HepG2 (cell line): ENCODE measurements at regions not wholly inside any gene's neighbourhood (a gene's known extent, or its start where the extent isn't known, plus 50 kb on each side); places are given as distances from the start of the nearest gene placed in this dataset.

Experiments used
- ATAC-seq: fragments of 200-7000 bp; cut with Tn5 transposase; 3 replicates; pipeline ENCODE4 v1.9.1; 2020; ENCODE audit warnings: mild to moderate bottlenecking, moderate library complexity
- BruUV-seq: library from RNA; stranded (reverse); fragments of 400-500 nt; replicated peaks from 2 replicates; lab custom pipeline; 2021; lab: Mats Ljungman, UMichigan
- CTCF ChIA-PET: fragments of 300-600 bp; formaldehyde crosslinking; extraction: SDS; loops from one replicate; lab custom pipeline; 2021; ENCODE audit warnings: low total read pairs, inconsistent platforms, low intra/inter-chr PET ratio; lab: Yijun Ruan, JAX
- POLR2A ChIA-PET: fragments of 350-600 bp; sonication (Branson Sonifier 250); formaldehyde crosslinking; loops from one replicate; lab custom pipeline; 2020; ENCODE audit warnings: antibody characterized with exemption, inconsistent platforms; lab: Yijun Ruan, JAX
- DNase-seq: peaks from one replicate; pipeline ENCODE4 v3.0.0-alpha.2; 2015; ENCODE audit warnings: low spot score
- FAIRE-seq: peaks from 3 replicates; lab custom pipeline; 2011; peaks lifted over from hg19 to GRCh38; lab: Jason Lieb, UNC
- H2AFZ ChIP-seq: one replicate; pipeline ENCODE4 v1.6.1; 2011; ENCODE audit warnings: low read length, inconsistent platforms
- H3K27ac ChIP-seq: fragments of 300-600 bp; 3 replicates; pipeline ENCODE4 v1.8.0; 2011; ENCODE audit warnings: mixed run types, mild to moderate bottlenecking, mixed read lengths, low read length, inconsistent platforms; ENCODE audit not compliant: insufficient read depth; ENCODE audit errors: extremely low read length
- H3K27me3 ChIP-seq, 2 experiments: fragments of 200-600 bp in 1 of 2; 2 replicates in 1 of 2; 3 replicates in 1 of 2; pipeline versions ENCODE4 v1.6.0 to v1.8.0; 2011; ENCODE audit warnings: low read length in 2 of 2, mild to moderate bottlenecking in 2 of 2, moderate library complexity in 2 of 2, inconsistent platforms in 1 of 2; ENCODE audit not compliant: insufficient read depth in 2 of 2, control insufficient read depth in 1 of 2
- H3K36me3 ChIP-seq, 2 experiments: fragments of 200-600 bp in 1 of 2; replicated peaks in 1 of 2; 2 replicates in 1 of 2; 3 replicates in 1 of 2; pipeline versions ENCODE4 v1.5.1 to v1.8.0; 2011; ENCODE audit warnings: low read length in 2 of 2, inconsistent platforms in 1 of 2; ENCODE audit not compliant: insufficient read depth in 2 of 2, control insufficient read depth in 1 of 2
- H3K4me1 ChIP-seq: 2 replicates; pipeline ENCODE4 v1.5.1; 2012; ENCODE audit warnings: low read length, inconsistent platforms; ENCODE audit not compliant: insufficient read depth
- H3K4me2 ChIP-seq: 2 replicates; pipeline ENCODE4 v1.6.0; 2011; ENCODE audit warnings: low read depth, low read length, inconsistent platforms
- H3K4me3 ChIP-seq, 3 experiments: fragments of 200-600 bp in 1 of 3; sonication (generic), shearing (Covaris generic) in 1 of 3; replicated peaks in 1 of 3; 2 replicates each; pipeline ENCODE4 v1.5.1; 2011 to 2016; ENCODE audit warnings: low read length in 3 of 3, inconsistent platforms in 2 of 3, low read depth in 2 of 3, mild to moderate bottlenecking in 2 of 3, control low read depth in 1 of 3, mixed read lengths in 1 of 3; ENCODE audit not compliant: insufficient read depth in 1 of 3
- H3K79me2 ChIP-seq: one replicate; pipeline ENCODE4 v1.6.1; 2011; ENCODE audit warnings: low read length, inconsistent platforms; ENCODE audit not compliant: insufficient read depth
- H3K9ac ChIP-seq: 2 replicates; pipeline ENCODE4 v1.6.0; 2011; ENCODE audit warnings: mild to moderate bottlenecking, low read depth, low read length, inconsistent platforms; ENCODE audit not compliant: insufficient read depth
- H3K9me3 ChIP-seq: 2 replicates; pipeline ENCODE4 v1.5.1; 2012; ENCODE audit warnings: mild to moderate bottlenecking, low read length
- H4K20me1 ChIP-seq: 2 replicates; pipeline ENCODE4 v1.6.0; 2011; ENCODE audit warnings: inconsistent platforms, mild to moderate bottlenecking, low read length, moderate library complexity; ENCODE audit not compliant: insufficient read depth
- EED ChIP-seq: sonication (generic); formaldehyde crosslinking; IDR thresholded peaks from 2 replicates; pipeline ENCODE4 v1.5.0; 2020; ENCODE audit warnings: mild to moderate bottlenecking, missing genetic modification reagents
- ERF ChIP-seq: IDR thresholded peaks from 2 replicates; pipeline ENCODE4 v1.6.1; 2018; ENCODE audit warnings: missing biosample characterization, missing genetic modification reagents
- GATAD2A ChIP-seq: IDR thresholded peaks from 2 replicates; pipeline ENCODE4 v1.6.1; 2016
- MED1 ChIP-seq: sonication (generic); formaldehyde crosslinking; IDR thresholded peaks from 2 replicates; pipeline ENCODE4 v1.4.0; 2020; ENCODE audit warnings: missing genetic modification reagents
- SAP130 ChIP-seq: IDR thresholded peaks from 2 replicates; pipeline ENCODE4 v1.6.1; 2016; ENCODE audit warnings: low read depth
- TGIF2 ChIP-seq: IDR thresholded peaks from 2 replicates; pipeline ENCODE4 v1.6.1; 2016; ENCODE audit warnings: control low read depth, missing compliant biosample characterization
- XBP1 ChIP-seq: sonication (generic); formaldehyde crosslinking; IDR thresholded peaks from 2 replicates; pipeline ENCODE4 v1.5.0; 2020; ENCODE audit warnings: missing genetic modification reagents
- ZNF619 ChIP-seq: sonication (generic); formaldehyde crosslinking; IDR thresholded peaks from 2 replicates; pipeline ENCODE4 v1.4.0; 2020; ENCODE audit warnings: mild to moderate bottlenecking, missing genetic modification reagents
- ZSCAN29 ChIP-seq: sonication (generic); formaldehyde crosslinking; conservative IDR thresholded peaks from 2 replicates; pipeline ENCODE4 v1.4.0; 2020; ENCODE audit warnings: mild to moderate bottlenecking, missing genetic modification reagents
- WGBS: methylation state at CpG from one replicate; pipeline ENCODE4 v1.1.6; 2017; ENCODE audit warnings: low lambda C conversion rate; 5-methylcytosine and 5-hydroxymethylcytosine counted together
- in situ Hi-C: cut with HindIII; loops from 2 replicates; pipeline ENCODE4 v1.10.0; 2017; ENCODE audit warnings: low pct_unique_long_range_greater_than_20kb; ENCODE audit not compliant: extremely low pct_ligation_motif_present
- intact Hi-C: fragments of 100-400 bp; cut with micrococcal nuclease; formaldehyde crosslinking; loops from one replicate; pipeline ENCODE4 v1.10.0; 2022; ENCODE audit not compliant: unreplicated experiment
- TF ChIP-seq, protein P1 (sequence below): IDR thresholded peaks from 2 replicates; pipeline ENCODE4 v1.4.0; 2020; ENCODE audit warnings: mild to moderate bottlenecking, missing genetic modification reagents
- TF ChIP-seq, protein P2 (sequence below): sonication (generic); formaldehyde crosslinking; IDR thresholded peaks from 2 replicates; pipeline ENCODE4 v1.5.1; 2020; ENCODE audit warnings: mild to moderate bottlenecking, missing genetic modification reagents, moderate library complexity
- TF ChIP-seq, protein P3 (sequence below): IDR thresholded peaks from 2 replicates; pipeline ENCODE4 v1.6.1; 2016; ENCODE audit warnings: low read depth, control low read depth
- TF ChIP-seq, protein P4 (sequence below): sonication (generic); formaldehyde crosslinking; IDR thresholded peaks from 2 replicates; pipeline ENCODE4 v1.4.0; 2020; ENCODE audit warnings: missing genetic modification reagents
- TF ChIP-seq, protein P5 (sequence below): IDR thresholded peaks from 2 replicates; pipeline ENCODE4 v1.6.1; 2016
- TF ChIP-seq, protein P6 (sequence below): IDR thresholded peaks from 2 replicates; pipeline ENCODE4 v1.6.1; 2016

DNA sequence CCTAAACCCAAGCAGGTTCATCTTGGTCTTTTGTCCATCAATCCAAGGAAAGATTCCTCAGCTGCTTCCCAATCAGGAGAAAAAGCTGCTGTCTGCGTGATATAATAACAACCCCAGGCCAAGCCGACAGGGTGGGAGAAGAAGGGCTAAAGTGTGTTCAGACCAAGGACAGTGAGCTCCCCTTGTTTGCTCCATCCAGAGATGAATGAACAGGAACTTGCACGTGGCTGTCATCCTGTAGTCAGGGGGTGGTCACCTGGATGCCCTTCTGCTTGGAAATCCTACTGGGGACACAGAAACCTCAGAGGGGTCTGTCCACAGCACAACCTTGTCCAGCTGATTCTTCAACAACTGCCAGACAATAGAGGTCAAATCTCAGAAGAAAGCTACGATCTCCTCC, 414.5 kb downstream of the SOX9 start:
- intact Hi-C loops (no loop called here), in situ Hi-C loops (loop anchor here (10.0 to 25.0 kb wide), 3 partner anchors 773 to 1771 kb away; no protein-coding TSS in a partner anchor)
- Histone ChIP-seq H3K4me1 (peaks cover 83% of the 10 kb centered on the region), H3K4me2 (no peak overlapping the region), H3K27ac (no peak overlapping the region), H3K9me3 (peaks cover 9% of the 10 kb centered on the region), H3K79me2 (peaks cover 95% of the 10 kb centered on the region), H3K27me3 (no peaks in the 10 kb centered on the region), H4K20me1 (no peaks in the 10 kb centered on the region), H3K9ac (no peak overlapping the region), H3K4me3 (no peak overlapping the region), H2AFZ (no peak overlapping the region), H3K36me3 (peaks cover 0 to 9% of the 10 kb centered on the region in 2 experiments; a peak in 2 of 5 replicates)
- CTCF ChIA-PET = no interaction called here
- DNase-seq (no peak), FAIRE-seq (no peak), ATAC-seq (no peak)
- WGBS = 59% methylated on average over 4 of the region's 4 CpGs
- BruUV-seq = no TSS peak
- POLR2A ChIA-PET = interaction anchor here (0.9 to 2.4 kb wide), 4 partner anchors 16 to 415 kb away, joined by 3 to 7 read pairs (median 4); partner anchors contain the start of gene SOX9
- TF ChIP-seq, protein P1, sequence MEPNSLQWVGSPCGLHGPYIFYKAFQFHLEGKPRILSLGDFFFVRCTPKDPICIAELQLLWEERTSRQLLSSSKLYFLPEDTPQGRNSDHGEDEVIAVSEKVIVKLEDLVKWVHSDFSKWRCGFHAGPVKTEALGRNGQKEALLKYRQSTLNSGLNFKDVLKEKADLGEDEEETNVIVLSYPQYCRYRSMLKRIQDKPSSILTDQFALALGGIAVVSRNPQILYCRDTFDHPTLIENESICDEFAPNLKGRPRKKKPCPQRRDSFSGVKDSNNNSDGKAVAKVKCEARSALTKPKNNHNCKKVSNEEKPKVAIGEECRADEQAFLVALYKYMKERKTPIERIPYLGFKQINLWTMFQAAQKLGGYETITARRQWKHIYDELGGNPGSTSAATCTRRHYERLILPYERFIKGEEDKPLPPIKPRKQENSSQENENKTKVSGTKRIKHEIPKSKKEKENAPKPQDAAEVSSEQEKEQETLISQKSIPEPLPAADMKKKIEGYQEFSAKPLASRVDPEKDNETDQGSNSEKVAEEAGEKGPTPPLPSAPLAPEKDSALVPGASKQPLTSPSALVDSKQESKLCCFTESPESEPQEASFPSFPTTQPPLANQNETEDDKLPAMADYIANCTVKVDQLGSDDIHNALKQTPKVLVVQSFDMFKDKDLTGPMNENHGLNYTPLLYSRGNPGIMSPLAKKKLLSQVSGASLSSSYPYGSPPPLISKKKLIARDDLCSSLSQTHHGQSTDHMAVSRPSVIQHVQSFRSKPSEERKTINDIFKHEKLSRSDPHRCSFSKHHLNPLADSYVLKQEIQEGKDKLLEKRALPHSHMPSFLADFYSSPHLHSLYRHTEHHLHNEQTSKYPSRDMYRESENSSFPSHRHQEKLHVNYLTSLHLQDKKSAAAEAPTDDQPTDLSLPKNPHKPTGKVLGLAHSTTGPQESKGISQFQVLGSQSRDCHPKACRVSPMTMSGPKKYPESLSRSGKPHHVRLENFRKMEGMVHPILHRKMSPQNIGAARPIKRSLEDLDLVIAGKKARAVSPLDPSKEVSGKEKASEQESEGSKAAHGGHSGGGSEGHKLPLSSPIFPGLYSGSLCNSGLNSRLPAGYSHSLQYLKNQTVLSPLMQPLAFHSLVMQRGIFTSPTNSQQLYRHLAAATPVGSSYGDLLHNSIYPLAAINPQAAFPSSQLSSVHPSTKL = peak; percentile 43
- TF ChIP-seq SAP130 (CRISPR knock-in tag) (peak; percentile 64), XBP1 (CRISPR knock-in tag) (no peak), ZNF619 (0 out of 2 replicates have a peak, but pooled peaks have one; percentile 37), TGIF2 (peak; percentile 73; the same call in 1 of the 2 replicates), ERF (CRISPR knock-in tag) (0 out of 2 replicates have a peak, but pooled peaks have one; percentile 44), GATAD2A (CRISPR knock-in tag) (peak; percentile 28; the same call in 1 of the 2 replicates), EED (CRISPR knock-in tag) (no peak), MED1 (CRISPR knock-in tag) (peak; percentile 12; the same call in 1 of the 2 replicates), ZSCAN29 (CRISPR knock-in tag) (no peak)
- TF ChIP-seq, protein P2, sequence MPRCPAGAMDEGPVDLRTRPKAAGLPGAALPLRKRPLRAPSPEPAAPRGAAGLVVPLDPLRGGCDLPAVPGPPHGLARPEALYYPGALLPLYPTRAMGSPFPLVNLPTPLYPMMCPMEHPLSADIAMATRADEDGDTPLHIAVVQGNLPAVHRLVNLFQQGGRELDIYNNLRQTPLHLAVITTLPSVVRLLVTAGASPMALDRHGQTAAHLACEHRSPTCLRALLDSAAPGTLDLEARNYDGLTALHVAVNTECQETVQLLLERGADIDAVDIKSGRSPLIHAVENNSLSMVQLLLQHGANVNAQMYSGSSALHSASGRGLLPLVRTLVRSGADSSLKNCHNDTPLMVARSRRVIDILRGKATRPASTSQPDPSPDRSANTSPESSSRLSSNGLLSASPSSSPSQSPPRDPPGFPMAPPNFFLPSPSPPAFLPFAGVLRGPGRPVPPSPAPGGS = no peak
- TF ChIP-seq, protein P3, sequence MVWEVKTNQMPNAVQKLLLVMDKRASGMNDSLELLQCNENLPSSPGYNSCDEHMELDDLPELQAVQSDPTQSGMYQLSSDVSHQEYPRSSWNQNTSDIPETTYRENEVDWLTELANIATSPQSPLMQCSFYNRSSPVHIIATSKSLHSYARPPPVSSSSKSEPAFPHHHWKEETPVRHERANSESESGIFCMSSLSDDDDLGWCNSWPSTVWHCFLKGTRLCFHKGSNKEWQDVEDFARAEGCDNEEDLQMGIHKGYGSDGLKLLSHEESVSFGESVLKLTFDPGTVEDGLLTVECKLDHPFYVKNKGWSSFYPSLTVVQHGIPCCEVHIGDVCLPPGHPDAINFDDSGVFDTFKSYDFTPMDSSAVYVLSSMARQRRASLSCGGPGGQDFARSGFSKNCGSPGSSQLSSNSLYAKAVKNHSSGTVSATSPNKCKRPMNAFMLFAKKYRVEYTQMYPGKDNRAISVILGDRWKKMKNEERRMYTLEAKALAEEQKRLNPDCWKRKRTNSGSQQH = peak; percentile 96
- TF ChIP-seq, protein P4, sequence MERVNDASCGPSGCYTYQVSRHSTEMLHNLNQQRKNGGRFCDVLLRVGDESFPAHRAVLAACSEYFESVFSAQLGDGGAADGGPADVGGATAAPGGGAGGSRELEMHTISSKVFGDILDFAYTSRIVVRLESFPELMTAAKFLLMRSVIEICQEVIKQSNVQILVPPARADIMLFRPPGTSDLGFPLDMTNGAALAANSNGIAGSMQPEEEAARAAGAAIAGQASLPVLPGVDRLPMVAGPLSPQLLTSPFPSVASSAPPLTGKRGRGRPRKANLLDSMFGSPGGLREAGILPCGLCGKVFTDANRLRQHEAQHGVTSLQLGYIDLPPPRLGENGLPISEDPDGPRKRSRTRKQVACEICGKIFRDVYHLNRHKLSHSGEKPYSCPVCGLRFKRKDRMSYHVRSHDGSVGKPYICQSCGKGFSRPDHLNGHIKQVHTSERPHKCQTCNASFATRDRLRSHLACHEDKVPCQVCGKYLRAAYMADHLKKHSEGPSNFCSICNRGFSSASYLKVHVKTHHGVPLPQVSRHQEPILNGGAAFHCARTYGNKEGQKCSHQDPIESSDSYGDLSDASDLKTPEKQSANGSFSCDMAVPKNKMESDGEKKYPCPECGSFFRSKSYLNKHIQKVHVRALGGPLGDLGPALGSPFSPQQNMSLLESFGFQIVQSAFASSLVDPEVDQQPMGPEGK (CRISPR knock-in tag) = 0 out of 2 replicates have a peak, but pooled peaks have one; percentile 8
- TF ChIP-seq, protein P5, sequence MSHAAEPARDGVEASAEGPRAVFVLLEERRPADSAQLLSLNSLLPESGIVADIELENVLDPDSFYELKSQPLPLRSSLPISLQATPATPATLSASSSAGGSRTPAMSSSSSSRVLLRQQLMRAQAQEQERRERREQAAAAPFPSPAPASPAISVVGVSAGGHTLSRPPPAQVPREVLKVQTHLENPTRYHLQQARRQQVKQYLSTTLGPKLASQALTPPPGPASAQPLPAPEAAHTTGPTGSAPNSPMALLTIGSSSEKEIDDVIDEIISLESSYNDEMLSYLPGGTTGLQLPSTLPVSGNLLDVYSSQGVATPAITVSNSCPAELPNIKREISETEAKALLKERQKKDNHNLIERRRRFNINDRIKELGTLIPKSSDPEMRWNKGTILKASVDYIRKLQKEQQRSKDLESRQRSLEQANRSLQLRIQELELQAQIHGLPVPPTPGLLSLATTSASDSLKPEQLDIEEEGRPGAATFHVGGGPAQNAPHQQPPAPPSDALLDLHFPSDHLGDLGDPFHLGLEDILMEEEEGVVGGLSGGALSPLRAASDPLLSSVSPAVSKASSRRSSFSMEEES (CRISPR knock-in tag) = 0 out of 2 replicates have a peak, but pooled peaks have one; percentile 28
- TF ChIP-seq, protein P6, sequence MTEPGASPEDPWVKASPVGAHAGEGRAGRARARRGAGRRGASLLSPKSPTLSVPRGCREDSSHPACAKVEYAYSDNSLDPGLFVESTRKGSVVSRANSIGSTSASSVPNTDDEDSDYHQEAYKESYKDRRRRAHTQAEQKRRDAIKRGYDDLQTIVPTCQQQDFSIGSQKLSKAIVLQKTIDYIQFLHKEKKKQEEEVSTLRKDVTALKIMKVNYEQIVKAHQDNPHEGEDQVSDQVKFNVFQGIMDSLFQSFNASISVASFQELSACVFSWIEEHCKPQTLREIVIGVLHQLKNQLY (CRISPR knock-in tag) = peak; percentile 47; the same call in 1 of the 2 replicates
